ENCODE measurements at regions not wholly inside any gene's neighbourhood (a gene's known extent, or its start where the extent isn't known, plus 50 kb on each side); places are given as distances from the start of the nearest gene placed in this dataset.

DNA sequence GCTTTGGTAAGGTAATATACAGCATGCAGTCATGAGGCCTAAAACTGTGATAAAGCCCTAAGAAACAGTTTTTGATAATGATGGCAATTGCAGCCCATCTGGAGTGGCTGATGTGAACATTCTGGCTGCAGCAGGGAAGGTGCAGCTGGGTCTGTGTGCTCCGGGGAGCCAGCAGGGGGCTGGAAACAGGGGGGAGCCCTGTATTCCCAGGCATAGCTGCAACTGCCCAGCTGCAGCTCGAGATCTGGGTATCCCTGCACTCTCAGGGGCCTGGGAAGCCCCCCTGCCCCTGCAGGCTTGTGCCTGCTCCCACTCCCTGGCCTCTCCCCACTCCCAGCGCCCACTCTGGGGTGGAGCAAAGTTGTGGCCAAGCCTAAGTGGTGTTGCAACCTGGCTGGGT, 95.6 kb downstream of the RRAGB start:
- no peak overlapping the region for H3K4me3 Mint-ChIP-seq
- peaks cover 4% of the 10 kb centered on the region for H3K4me1 Mint-ChIP-seq
- peaks cover 2% of the 10 kb centered on the region; the same call in 1 of the 2 replicates for H3K27me3 Mint-ChIP-seq (ENCODE audit: low read depth)
- DNase-seq (ENCODE audit: low spot score) = no peak
- peaks cover 2% of the 10 kb centered on the region; the same call in 1 of the 2 replicates for H3K36me3 Mint-ChIP-seq
- H3K9me3 Mint-ChIP-seq = peaks cover 9% of the 10 kb centered on the region
- H3K27ac Mint-ChIP-seq = no peak overlapping the region
- ChIA-PET CTCF (interaction anchor here (0.9 to 1.6 kb wide), 2 partner anchors 10 to 95 kb away, joined by 3 to 5 read pairs; no protein-coding TSS in a partner anchor), POLR2A (no interaction called here)
- ATAC-seq = no peak
- no peak for TF ChIP-seq ELF4 (CRISPR knock-in tag; IDR thresholded peaks at IDR 0.05; ENCODE audit: low read depth)
- TF ChIP-seq, protein P1, sequence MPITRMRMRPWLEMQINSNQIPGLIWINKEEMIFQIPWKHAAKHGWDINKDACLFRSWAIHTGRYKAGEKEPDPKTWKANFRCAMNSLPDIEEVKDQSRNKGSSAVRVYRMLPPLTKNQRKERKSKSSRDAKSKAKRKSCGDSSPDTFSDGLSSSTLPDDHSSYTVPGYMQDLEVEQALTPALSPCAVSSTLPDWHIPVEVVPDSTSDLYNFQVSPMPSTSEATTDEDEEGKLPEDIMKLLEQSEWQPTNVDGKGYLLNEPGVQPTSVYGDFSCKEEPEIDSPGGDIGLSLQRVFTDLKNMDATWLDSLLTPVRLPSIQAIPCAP (CRISPR knock-in tag; IDR thresholded peaks at IDR 0.05) = no peak
- TF ChIP-seq EMX1 (CRISPR knock-in tag; IDR thresholded peaks at IDR 0.05) = no peak
- TF ChIP-seq STAT6 (CRISPR knock-in tag; conservative IDR thresholded peaks at IDR 0.05; ENCODE audit: low read depth) = no peak
- no peak for TF ChIP-seq ZNF219 (CRISPR knock-in tag; IDR thresholded peaks at IDR 0.05; ENCODE audit: borderline replicate concordance)
- TF ChIP-seq ZBTB21 (CRISPR knock-in tag; IDR thresholded peaks at IDR 0.05; ENCODE audit: borderline replicate concordance) = no peak
- no peak for TF ChIP-seq SMAD3 (CRISPR knock-in tag; IDR thresholded peaks at IDR 0.05; ENCODE audit: borderline replicate concordance)
- TF ChIP-seq ZNF317 (CRISPR knock-in tag; IDR thresholded peaks at IDR 0.05; ENCODE audit: borderline replicate concordance, low read depth) = no peak
- no peak for TF ChIP-seq JAZF1 (CRISPR knock-in tag; IDR thresholded peaks at IDR 0.05)
- TF ChIP-seq TEAD1 (CRISPR knock-in tag; IDR thresholded peaks at IDR 0.05) = no peak
- TF ChIP-seq, protein P2, sequence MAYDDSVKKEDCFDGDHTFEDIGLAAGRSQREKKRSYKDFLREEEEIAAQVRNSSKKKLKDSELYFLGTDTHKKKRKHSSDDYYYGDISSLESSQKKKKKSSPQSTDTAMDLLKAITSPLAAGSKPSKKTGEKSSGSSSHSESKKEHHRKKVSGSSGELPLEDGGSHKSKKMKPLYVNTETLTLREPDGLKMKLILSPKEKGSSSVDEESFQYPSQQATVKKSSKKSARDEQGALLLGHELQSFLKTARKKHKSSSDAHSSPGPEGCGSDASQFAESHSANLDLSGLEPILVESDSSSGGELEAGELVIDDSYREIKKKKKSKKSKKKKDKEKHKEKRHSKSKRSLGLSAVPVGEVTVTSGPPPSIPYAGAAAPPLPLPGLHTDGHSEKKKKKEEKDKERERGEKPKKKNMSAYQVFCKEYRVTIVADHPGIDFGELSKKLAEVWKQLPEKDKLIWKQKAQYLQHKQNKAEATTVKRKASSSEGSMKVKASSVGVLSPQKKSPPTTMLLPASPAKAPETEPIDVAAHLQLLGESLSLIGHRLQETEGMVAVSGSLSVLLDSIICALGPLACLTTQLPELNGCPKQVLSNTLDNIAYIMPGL (CRISPR knock-in tag; IDR thresholded peaks at IDR 0.05) = no peak
- no peak for TF ChIP-seq ZNF396 (CRISPR knock-in tag; IDR thresholded peaks at IDR 0.05; ENCODE audit: borderline replicate concordance)
- no peak for TF ChIP-seq NFATC4 (CRISPR knock-in tag; IDR thresholded peaks at IDR 0.05)
- TF ChIP-seq, protein P3, sequence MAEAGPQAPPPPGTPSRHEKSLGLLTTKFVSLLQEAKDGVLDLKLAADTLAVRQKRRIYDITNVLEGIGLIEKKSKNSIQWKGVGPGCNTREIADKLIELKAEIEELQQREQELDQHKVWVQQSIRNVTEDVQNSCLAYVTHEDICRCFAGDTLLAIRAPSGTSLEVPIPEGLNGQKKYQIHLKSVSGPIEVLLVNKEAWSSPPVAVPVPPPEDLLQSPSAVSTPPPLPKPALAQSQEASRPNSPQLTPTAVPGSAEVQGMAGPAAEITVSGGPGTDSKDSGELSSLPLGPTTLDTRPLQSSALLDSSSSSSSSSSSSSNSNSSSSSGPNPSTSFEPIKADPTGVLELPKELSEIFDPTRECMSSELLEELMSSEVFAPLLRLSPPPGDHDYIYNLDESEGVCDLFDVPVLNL (CRISPR knock-in tag; IDR thresholded peaks at IDR 0.05; ENCODE audit: borderline replicate concordance, low read depth) = no peak
- no peak for TF ChIP-seq PREB (CRISPR knock-in tag; IDR thresholded peaks at IDR 0.05; ENCODE audit: borderline replicate concordance)
- no peak for TF ChIP-seq NR1H2 (CRISPR knock-in tag; IDR thresholded peaks at IDR 0.05)
- TF ChIP-seq, protein P4, sequence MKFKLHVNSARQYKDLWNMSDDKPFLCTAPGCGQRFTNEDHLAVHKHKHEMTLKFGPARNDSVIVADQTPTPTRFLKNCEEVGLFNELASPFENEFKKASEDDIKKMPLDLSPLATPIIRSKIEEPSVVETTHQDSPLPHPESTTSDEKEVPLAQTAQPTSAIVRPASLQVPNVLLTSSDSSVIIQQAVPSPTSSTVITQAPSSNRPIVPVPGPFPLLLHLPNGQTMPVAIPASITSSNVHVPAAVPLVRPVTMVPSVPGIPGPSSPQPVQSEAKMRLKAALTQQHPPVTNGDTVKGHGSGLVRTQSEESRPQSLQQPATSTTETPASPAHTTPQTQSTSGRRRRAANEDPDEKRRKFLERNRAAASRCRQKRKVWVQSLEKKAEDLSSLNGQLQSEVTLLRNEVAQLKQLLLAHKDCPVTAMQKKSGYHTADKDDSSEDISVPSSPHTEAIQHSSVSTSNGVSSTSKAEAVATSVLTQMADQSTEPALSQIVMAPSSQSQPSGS (CRISPR knock-in tag; IDR thresholded peaks at IDR 0.05; ENCODE audit: borderline replicate concordance, low read depth) = no peak
- no peak for TF ChIP-seq SMAD4 (CRISPR knock-in tag; IDR thresholded peaks at IDR 0.05)
- TF ChIP-seq ETV6 (CRISPR knock-in tag; IDR thresholded peaks at IDR 0.05) = no peak
- no peak for TF ChIP-seq ZNF671 (CRISPR knock-in tag; IDR thresholded peaks at IDR 0.05)
